ENCODE measurements at regions not wholly inside any gene's neighbourhood (a gene's known extent, or its start where the extent isn't known, plus 50 kb on each side); places are given as distances from the start of the nearest gene placed in this dataset.
"Not testable (repeated sequence)": the region's sequence is repeated elsewhere in the genome, so short reads cannot be mapped to it uniquely, and the experiment has no call there.

- TF ChIP-seq POLR2A (IDR thresholded peaks at IDR 0.05) (no peak), POLR2AphosphoS5 (IDR thresholded peaks at IDR 0.05) (peak; percentile 50)
- TF ChIP-seq, protein P1, sequence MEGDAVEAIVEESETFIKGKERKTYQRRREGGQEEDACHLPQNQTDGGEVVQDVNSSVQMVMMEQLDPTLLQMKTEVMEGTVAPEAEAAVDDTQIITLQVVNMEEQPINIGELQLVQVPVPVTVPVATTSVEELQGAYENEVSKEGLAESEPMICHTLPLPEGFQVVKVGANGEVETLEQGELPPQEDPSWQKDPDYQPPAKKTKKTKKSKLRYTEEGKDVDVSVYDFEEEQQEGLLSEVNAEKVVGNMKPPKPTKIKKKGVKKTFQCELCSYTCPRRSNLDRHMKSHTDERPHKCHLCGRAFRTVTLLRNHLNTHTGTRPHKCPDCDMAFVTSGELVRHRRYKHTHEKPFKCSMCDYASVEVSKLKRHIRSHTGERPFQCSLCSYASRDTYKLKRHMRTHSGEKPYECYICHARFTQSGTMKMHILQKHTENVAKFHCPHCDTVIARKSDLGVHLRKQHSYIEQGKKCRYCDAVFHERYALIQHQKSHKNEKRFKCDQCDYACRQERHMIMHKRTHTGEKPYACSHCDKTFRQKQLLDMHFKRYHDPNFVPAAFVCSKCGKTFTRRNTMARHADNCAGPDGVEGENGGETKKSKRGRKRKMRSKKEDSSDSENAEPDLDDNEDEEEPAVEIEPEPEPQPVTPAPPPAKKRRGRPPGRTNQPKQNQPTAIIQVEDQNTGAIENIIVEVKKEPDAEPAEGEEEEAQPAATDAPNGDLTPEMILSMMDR (IDR thresholded peaks at IDR 0.05): no peak
- Histone ChIP-seq H3K4me3 (no peak overlapping the region), H3K27ac (no peak overlapping the region), H3K27me3 (replicated peaks; ENCODE audit: insufficient read depth) (no peaks in the 10 kb centered on the region), H3K36me3 (no peaks in the 10 kb centered on the region), H3K9me3 (no peaks in the 10 kb centered on the region), H3K4me1 (replicated peaks) (no peaks in the 10 kb centered on the region)
- peak; percentile 31 for DNase-seq (ENCODE audit: low spot score)
- WGBS: 69% methylated on average over 2 of the region's 2 CpGs
- intact Hi-C loops (cut with DNase I): no loop called here
Observed at GRCh38 chr5:106780355-106780754, 890.4 kb downstream of the EFNA5 start.

DNA sequence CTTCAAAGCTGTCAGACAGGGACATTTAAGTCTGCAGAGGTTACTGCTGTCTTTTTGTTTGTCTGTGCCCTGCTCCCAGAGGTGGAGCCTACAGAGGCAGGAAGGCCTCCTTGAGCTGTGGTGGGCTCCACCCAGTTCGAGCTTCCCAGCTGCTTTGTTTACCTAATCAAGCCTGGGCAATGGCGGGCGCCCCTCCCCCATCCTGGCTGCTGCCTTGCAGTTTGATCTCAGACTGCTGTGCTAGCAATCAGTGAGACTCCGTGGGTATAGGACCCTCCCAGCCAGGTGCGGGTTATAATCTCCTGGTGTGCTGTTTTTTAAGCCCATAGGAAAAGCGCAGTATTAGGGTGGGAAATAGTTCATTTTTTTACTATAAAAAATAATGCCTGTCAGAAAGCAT is 894.2 kb downstream of the EFNA5 start:
- H3K36me3 ChIP-seq; H3K4me1 ChIP-seq (replicated peaks); intact Hi-C loops (cut with DNase I); H3K4me3 ChIP-seq; H3K9me3 ChIP-seq; DNase-seq (ENCODE audit: low spot score); H3K27me3 ChIP-seq (replicated peaks; ENCODE audit: insufficient read depth); H3K27ac ChIP-seq: not testable (repeated sequence)
- 84% methylated on average over 6 of the region's 6 CpGs for WGBS

GRCh38 chr5:106768392-106768791 is 902.3 kb downstream of the EFNA5 start:
- Histone ChIP-seq H3K36me3 (no peaks in the 10 kb centered on the region), H3K27ac (no peak overlapping the region), H3K27me3 (replicated peaks; ENCODE audit: insufficient read depth) (no peaks in the 10 kb centered on the region), H3K4me3 (no peak overlapping the region), H3K4me1 (replicated peaks) (no peaks in the 10 kb centered on the region), H3K9me3 (no peaks in the 10 kb centered on the region)
- TF ChIP-seq POLR2A (IDR thresholded peaks at IDR 0.05) (no peak), POLR2AphosphoS5 (IDR thresholded peaks at IDR 0.05) (no peak)
- TF ChIP-seq, protein P1 (IDR thresholded peaks at IDR 0.05): no peak
- DNase-seq (ENCODE audit: low spot score): no peak
- intact Hi-C loops (cut with DNase I): no loop called here
- WGBS: 89% methylated on average over 4 of the region's 4 CpGs

DNA sequence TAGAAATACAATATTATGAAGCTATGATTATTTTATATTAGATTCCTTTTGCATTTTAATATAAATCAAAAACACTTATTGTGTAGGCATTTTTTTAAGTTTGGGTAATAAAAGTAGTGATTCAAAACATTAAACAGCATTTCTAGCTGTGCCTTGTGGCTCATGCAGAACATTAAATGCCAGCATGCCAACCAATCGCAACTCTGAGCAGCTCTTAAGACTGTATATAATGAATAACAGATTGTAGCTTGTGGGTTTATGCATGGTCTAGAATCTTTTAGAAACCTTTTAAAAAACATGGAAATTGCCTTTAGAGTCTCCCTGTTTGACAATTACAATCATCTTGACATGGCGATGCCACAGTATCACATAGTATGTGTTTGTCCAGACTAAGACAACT is 903.8 kb downstream of the EFNA5 start:
- WGBS: 86% methylated on average over 2 of the region's 2 CpGs
- H3K27me3 ChIP-seq (replicated peaks; ENCODE audit: insufficient read depth): no peaks in the 10 kb centered on the region
- H3K27ac ChIP-seq: no peak overlapping the region
- intact Hi-C loops (cut with DNase I): no loop called here
- no peak overlapping the region for H3K4me3 ChIP-seq
- DNase-seq (ENCODE audit: low spot score): no peak
- no peaks in the 10 kb centered on the region for H3K36me3 ChIP-seq
- no peaks in the 10 kb centered on the region for H3K9me3 ChIP-seq
- H3K4me1 ChIP-seq (replicated peaks): no peaks in the 10 kb centered on the region
- TF ChIP-seq POLR2A (IDR thresholded peaks at IDR 0.05) (no peak), POLR2AphosphoS5 (IDR thresholded peaks at IDR 0.05) (no peak)
- TF ChIP-seq, protein P1 (IDR thresholded peaks at IDR 0.05): no peak

GRCh38 chr5:106759581-106759980 is 911.2 kb downstream of the EFNA5 start:
- Histone ChIP-seq H3K9me3 (no peaks in the 10 kb centered on the region), H3K27me3 (replicated peaks; ENCODE audit: insufficient read depth) (no peaks in the 10 kb centered on the region), H3K27ac (no peak overlapping the region), H3K36me3 (no peaks in the 10 kb centered on the region), H3K4me3 (no peak overlapping the region), H3K4me1 (replicated peaks) (no peaks in the 10 kb centered on the region)
- intact Hi-C loops (cut with DNase I): no loop called here
- 71% methylated on average over 3 of the region's 3 CpGs for WGBS
- DNase-seq (ENCODE audit: low spot score): no peak
- no peak for TF ChIP-seq POLR2AphosphoS5 (IDR thresholded peaks at IDR 0.05)

- 70% methylated on average over 1 of the region's 1 CpG for WGBS
- Histone ChIP-seq H3K27me3 (replicated peaks; ENCODE audit: insufficient read depth) (no peaks in the 10 kb centered on the region), H3K9me3 (no peaks in the 10 kb centered on the region), H3K36me3 (no peaks in the 10 kb centered on the region), H3K4me1 (replicated peaks) (no peaks in the 10 kb centered on the region), H3K27ac (no peak overlapping the region), H3K4me3 (no peak overlapping the region)
- no peak for TF ChIP-seq POLR2AphosphoS5 (IDR thresholded peaks at IDR 0.05)
- TF ChIP-seq, protein P1 (IDR thresholded peaks at IDR 0.05): no peak
- no peak for TF ChIP-seq POLR2A (IDR thresholded peaks at IDR 0.05)
- no peak for DNase-seq (ENCODE audit: low spot score)
- intact Hi-C loops (cut with DNase I): no loop called here
Observed at GRCh38 chr5:106759152-106759551, 911.6 kb downstream of the EFNA5 start.
